Fibroblast of lung (primary cell): ENCODE measurements at regions not wholly inside any gene's neighbourhood (a gene's known extent, or its start where the extent isn't known, plus 50 kb on each side); places are given as distances from the start of the nearest gene placed in this dataset.

Experiments used
- DNase-seq, 2 donors: peaks; one replicate each; pipeline versions ENCODE4 v3.0.0 to v3.0.0-alpha.2; 2010; ENCODE audit warnings: low read depth in 2 of 2
- H2AFZ ChIP-seq: 2 replicates; pipeline ENCODE4 v1.5.1; 2012; ENCODE audit warnings: low read length, control low read depth, inconsistent platforms
- H3K27ac ChIP-seq: 2 replicates; pipeline ENCODE4 v1.5.1; 2011; ENCODE audit warnings: low read length, control low read depth; ENCODE audit not compliant: insufficient read depth
- H3K27me3 ChIP-seq: 2 replicates; pipeline ENCODE4 v1.5.1; 2011; ENCODE audit warnings: mild to moderate bottlenecking, low read length; ENCODE audit not compliant: control insufficient read depth, insufficient read depth
- H3K36me3 ChIP-seq: 2 replicates; pipeline ENCODE4 v1.5.1; 2011; ENCODE audit warnings: low read length; ENCODE audit not compliant: control insufficient read depth, insufficient read depth
- H3K4me1 ChIP-seq: 2 replicates; pipeline ENCODE4 v1.5.1; 2011; ENCODE audit warnings: low read length; ENCODE audit not compliant: control insufficient read depth, insufficient read depth; ENCODE audit errors: extremely low read depth
- H3K4me2 ChIP-seq: 2 replicates; pipeline ENCODE4 v1.5.1; 2011; ENCODE audit warnings: low read length, control low read depth; ENCODE audit not compliant: insufficient read depth; ENCODE audit errors: extremely low read depth
- H3K4me3 ChIP-seq, 4 experiments: fragments of 200-600 bp in 1 of 4; sonication (generic) in 1 of 4; replicated peaks in 1 of 4; 2 replicates each; pipeline ENCODE4 v1.5.1; 2011 to 2016; ENCODE audit warnings: low read length in 4 of 4, low read depth in 3 of 4, mild to moderate bottlenecking in 3 of 4, control low read depth in 2 of 4, inconsistent platforms in 1 of 4, mixed read lengths in 1 of 4; ENCODE audit not compliant: insufficient read depth in 1 of 4; ENCODE audit errors: control extremely low read depth in 1 of 4
- H3K79me2 ChIP-seq: 2 replicates; pipeline ENCODE4 v1.5.1; 2012; ENCODE audit warnings: mild to moderate bottlenecking, low read length, inconsistent platforms; ENCODE audit not compliant: control insufficient read depth, insufficient read depth
- H3K9ac ChIP-seq: 2 replicates; pipeline ENCODE4 v1.5.1; 2011; ENCODE audit warnings: mild to moderate bottlenecking, low read length, control low read depth; ENCODE audit not compliant: insufficient read depth
- H3K9me3 ChIP-seq: 2 replicates; pipeline ENCODE4 v1.5.1; 2012; ENCODE audit warnings: low read depth, low read length; ENCODE audit not compliant: control insufficient read depth, insufficient read depth
- H4K20me1 ChIP-seq: 2 replicates; pipeline ENCODE4 v1.5.1; 2011; ENCODE audit warnings: low read length; ENCODE audit not compliant: control insufficient read depth, insufficient read depth; ENCODE audit errors: extremely low read depth
- CTCF ChIP-seq, 2 donors: IDR thresholded peaks in 1 of 2; conservative IDR thresholded peaks in 1 of 2; 1 replicate in 1 of 2; 2 replicates in 1 of 2; pipeline ENCODE4 v1.5.1; 2011 to 2012; ENCODE audit warnings: low read length in 2 of 2, control low read depth in 1 of 2, inconsistent platforms in 1 of 2, low read depth in 1 of 2, mild to moderate bottlenecking in 1 of 2
- EZH2 ChIP-seq: IDR thresholded peaks from 2 replicates; pipeline ENCODE4 v1.5.1; 2012; ENCODE audit warnings: low read length, control low read depth, mild to moderate bottlenecking; ENCODE audit errors: missing control alignments

GRCh38 chr10:57535306-57535705, 732.4 kb downstream of the IPMK start:
- no peak for TF ChIP-seq EZH2
- no peak for TF ChIP-seq CTCF (conservative IDR thresholded peaks at IDR 0.05 in 1 of 2, IDR thresholded peaks at IDR 0.05 in 1 of 2; ENCODE audit: low read depth in 1 of 2, low read length in 2 of 2)
- Histone ChIP-seq H4K20me1 (no peaks in the 10 kb centered on the region), H3K27me3 (no peaks in the 10 kb centered on the region), H3K9me3 (no peaks in the 10 kb centered on the region), H3K9ac (no peak overlapping the region), H3K36me3 (no peaks in the 10 kb centered on the region), H3K79me2 (no peaks in the 10 kb centered on the region), H3K4me2 (no peak overlapping the region), H3K4me3 (no peak overlapping the region), H3K27ac (no peak overlapping the region), H2AFZ (no peak overlapping the region), H3K4me1 (no peaks in the 10 kb centered on the region)
- no peak for DNase-seq

GRCh38 chr10:57513637-57514036, 754.1 kb downstream of the IPMK start:
- Histone ChIP-seq H3K9ac (no peak overlapping the region), H3K36me3 (no peaks in the 10 kb centered on the region), H3K27ac (no peak overlapping the region), H3K9me3 (no peaks in the 10 kb centered on the region), H3K79me2 (no peaks in the 10 kb centered on the region), H2AFZ (no peak overlapping the region), H3K4me3 (no peak overlapping the region), H3K27me3 (no peaks in the 10 kb centered on the region), H4K20me1 (no peaks in the 10 kb centered on the region), H3K4me2 (no peak overlapping the region), H3K4me1 (no peaks in the 10 kb centered on the region)
- DNase-seq: no peak
- no peak for TF ChIP-seq CTCF (conservative IDR thresholded peaks at IDR 0.05 in 1 of 2, IDR thresholded peaks at IDR 0.05 in 1 of 2; ENCODE audit: low read depth in 1 of 2, low read length in 2 of 2)
- no peak for TF ChIP-seq EZH2

GRCh38 chr10:57507788-57508187, 759.9 kb downstream of the IPMK start:
- Histone ChIP-seq H3K36me3 (no peaks in the 10 kb centered on the region), H3K4me1 (no peaks in the 10 kb centered on the region), H3K4me2 (no peak overlapping the region), H3K79me2 (no peaks in the 10 kb centered on the region), H3K4me3 (no peak overlapping the region), H3K9me3 (no peaks in the 10 kb centered on the region), H4K20me1 (no peaks in the 10 kb centered on the region), H3K27me3 (no peaks in the 10 kb centered on the region), H3K9ac (no peak overlapping the region), H3K27ac (no peak overlapping the region), H2AFZ (no peak overlapping the region)
- no peak for TF ChIP-seq CTCF (conservative IDR thresholded peaks at IDR 0.05 in 1 of 2, IDR thresholded peaks at IDR 0.05 in 1 of 2; ENCODE audit: low read depth in 1 of 2, low read length in 2 of 2)
- DNase-seq: no peak
